ENCODE measurements at regions not wholly inside any gene's neighbourhood (a gene's known extent, or its start where the extent isn't known, plus 50 kb on each side); places are given as distances from the start of the nearest gene placed in this dataset.

DNA sequence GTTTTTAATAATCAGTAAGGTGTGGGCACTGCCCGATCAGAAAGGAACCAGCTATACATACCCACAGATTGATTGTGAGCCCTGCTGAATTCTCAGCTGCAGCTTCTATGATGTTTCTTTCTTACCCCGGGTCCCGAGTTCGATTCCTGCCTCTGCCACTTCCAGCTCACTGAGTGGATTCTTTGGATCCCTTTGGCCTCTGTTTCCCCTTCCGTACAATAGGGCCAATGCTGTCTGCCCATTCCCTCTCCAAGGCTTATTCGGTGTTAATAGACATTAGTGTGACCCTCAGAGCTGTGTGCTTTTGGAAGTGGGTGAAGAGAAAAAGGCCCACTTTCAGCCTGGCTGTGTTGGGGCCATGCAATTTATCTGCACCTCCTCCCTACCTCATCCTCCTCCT, 115.8 kb downstream of the IRX5 start (continued):
- TF ChIP-seq ZNF462 (CRISPR knock-in tag; IDR thresholded peaks at IDR 0.05): no peak
- TF ChIP-seq ZNF331 (CRISPR knock-in tag; IDR thresholded peaks at IDR 0.05; ENCODE audit: low read depth): no peak

DNA sequence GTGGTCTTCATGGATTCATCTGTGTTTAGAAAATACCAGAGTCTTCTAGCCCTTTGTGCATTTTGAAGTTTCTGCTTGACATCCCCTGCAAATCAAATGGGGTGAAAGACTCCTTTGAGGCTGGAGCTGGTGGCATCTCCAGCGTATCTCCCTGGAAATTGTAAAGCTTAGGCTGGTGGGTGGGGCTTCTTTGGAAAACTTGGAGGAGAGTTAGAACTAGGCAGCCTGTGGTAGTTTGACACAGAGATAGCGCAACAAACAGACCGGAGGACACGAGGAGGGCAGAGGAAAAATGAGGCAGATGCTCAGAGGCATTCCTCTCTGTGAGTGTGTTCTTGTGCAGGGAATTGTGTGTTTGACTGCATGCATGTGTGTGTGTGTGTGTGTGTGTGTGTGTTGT, 116.3 kb downstream of the IRX5 start:
- ATAC-seq: no peak
- no peaks in the 10 kb centered on the region for H3K4me1 ChIP-seq (ENCODE audit: insufficient read depth)
- H3K27ac Mint-ChIP-seq: no peak overlapping the region
- no peaks in the 10 kb centered on the region for H3K36me3 Mint-ChIP-seq (ENCODE audit: low read depth)
- no peak for DNase-seq (ENCODE audit: low spot score)
- H3K4me3 Mint-ChIP-seq: no peak overlapping the region
- H3K27me3 ChIP-seq (ENCODE audit: insufficient read depth): no peaks in the 10 kb centered on the region
- no peaks in the 10 kb centered on the region for H3F3A ChIP-seq (replicated peaks; ENCODE audit: low read depth)
- no peaks in the 10 kb centered on the region for H3K36me3 ChIP-seq (ENCODE audit: insufficient read depth)
- H3K9me3 Mint-ChIP-seq: no peaks in the 10 kb centered on the region; the same call in 2 of the 3 replicates
- TF ChIP-seq CREB1 (CRISPR knock-in tag; IDR thresholded peaks at IDR 0.05; ENCODE audit: low read depth) (no peak), JUNB (IDR thresholded peaks at IDR 0.05; ENCODE audit: unreplicated experiment) (no peak), REST (IDR thresholded peaks at IDR 0.05; ENCODE audit: unreplicated experiment) (no peak), ZNF114 (CRISPR knock-in tag; IDR thresholded peaks at IDR 0.05) (no peak), EZH2 (IDR thresholded peaks at IDR 0.05; ENCODE audit: low read depth, unreplicated experiment) (no peak), STAT1 (IDR thresholded peaks at IDR 0.05; ENCODE audit: unreplicated experiment) (no peak)
- TF ChIP-seq, protein P1, sequence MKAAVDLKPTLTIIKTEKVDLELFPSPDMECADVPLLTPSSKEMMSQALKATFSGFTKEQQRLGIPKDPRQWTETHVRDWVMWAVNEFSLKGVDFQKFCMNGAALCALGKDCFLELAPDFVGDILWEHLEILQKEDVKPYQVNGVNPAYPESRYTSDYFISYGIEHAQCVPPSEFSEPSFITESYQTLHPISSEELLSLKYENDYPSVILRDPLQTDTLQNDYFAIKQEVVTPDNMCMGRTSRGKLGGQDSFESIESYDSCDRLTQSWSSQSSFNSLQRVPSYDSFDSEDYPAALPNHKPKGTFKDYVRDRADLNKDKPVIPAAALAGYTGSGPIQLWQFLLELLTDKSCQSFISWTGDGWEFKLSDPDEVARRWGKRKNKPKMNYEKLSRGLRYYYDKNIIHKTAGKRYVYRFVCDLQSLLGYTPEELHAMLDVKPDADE (IDR thresholded peaks at IDR 0.05): no peak
- TF ChIP-seq, protein P2, sequence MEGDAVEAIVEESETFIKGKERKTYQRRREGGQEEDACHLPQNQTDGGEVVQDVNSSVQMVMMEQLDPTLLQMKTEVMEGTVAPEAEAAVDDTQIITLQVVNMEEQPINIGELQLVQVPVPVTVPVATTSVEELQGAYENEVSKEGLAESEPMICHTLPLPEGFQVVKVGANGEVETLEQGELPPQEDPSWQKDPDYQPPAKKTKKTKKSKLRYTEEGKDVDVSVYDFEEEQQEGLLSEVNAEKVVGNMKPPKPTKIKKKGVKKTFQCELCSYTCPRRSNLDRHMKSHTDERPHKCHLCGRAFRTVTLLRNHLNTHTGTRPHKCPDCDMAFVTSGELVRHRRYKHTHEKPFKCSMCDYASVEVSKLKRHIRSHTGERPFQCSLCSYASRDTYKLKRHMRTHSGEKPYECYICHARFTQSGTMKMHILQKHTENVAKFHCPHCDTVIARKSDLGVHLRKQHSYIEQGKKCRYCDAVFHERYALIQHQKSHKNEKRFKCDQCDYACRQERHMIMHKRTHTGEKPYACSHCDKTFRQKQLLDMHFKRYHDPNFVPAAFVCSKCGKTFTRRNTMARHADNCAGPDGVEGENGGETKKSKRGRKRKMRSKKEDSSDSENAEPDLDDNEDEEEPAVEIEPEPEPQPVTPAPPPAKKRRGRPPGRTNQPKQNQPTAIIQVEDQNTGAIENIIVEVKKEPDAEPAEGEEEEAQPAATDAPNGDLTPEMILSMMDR (conservative IDR thresholded peaks at IDR 0.05; ENCODE audit: low read depth in 2 of 2): no peak
- peaks cover 7% of the 10 kb centered on the region for H3K27me3 Mint-ChIP-seq (ENCODE audit: insufficient read depth, low read depth, poor library complexity)
- no peak overlapping the region for H2AFZ ChIP-seq
- H3K9me2 ChIP-seq (ENCODE audit: insufficient read depth): no peaks in the 10 kb centered on the region
- no peaks in the 10 kb centered on the region for H3K4me1 Mint-ChIP-seq
- no peaks in the 10 kb centered on the region for H3K79me2 ChIP-seq (replicated peaks; ENCODE audit: insufficient read depth)
- H3K4me2 ChIP-seq: no peak overlapping the region
- no peak overlapping the region for H3K4me3 ChIP-seq
- H4K20me1 ChIP-seq (replicated peaks; ENCODE audit: insufficient read depth): no peaks in the 10 kb centered on the region
- H3K27ac ChIP-seq (ENCODE audit: low read depth): no peak overlapping the region
